HepG2 (cell line): ENCODE measurements at regions not wholly inside any gene's neighbourhood (a gene's known extent, or its start where the extent isn't known, plus 50 kb on each side); places are given as distances from the start of the nearest gene placed in this dataset.
"Not testable (repeated sequence)": the region's sequence is repeated elsewhere in the genome, so short reads cannot be mapped to it uniquely, and the experiment has no call there.

Experiments used
- ATF7 ChIP-seq, 2 experiments: fragments of 450-650 bp in 1 of 2; sonication (generic) in 1 of 2; formaldehyde crosslinking in 1 of 2; IDR thresholded peaks; 2 replicates each; pipeline versions ENCODE4 v1.4.0 to v1.6.1; 2016 to 2020; ENCODE audit warnings: antibody characterized with exemption in 1 of 2, mild to moderate bottlenecking in 1 of 2, missing genetic modification reagents in 1 of 2
- EZH2 ChIP-seq: conservative IDR thresholded peaks from 2 replicates; pipeline ENCODE4 v1.6.1; 2012; ENCODE audit warnings: mild to moderate bottlenecking, low read depth, low read length, moderate library complexity
- FOSL1 ChIP-seq: sonication (generic); formaldehyde crosslinking; IDR thresholded peaks from 2 replicates; pipeline ENCODE4 v1.9.0; 2021; ENCODE audit warnings: missing genetic modification reagents, borderline replicate concordance
- JDP2 ChIP-seq: sonication (generic); formaldehyde crosslinking; IDR thresholded peaks from 2 replicates; pipeline ENCODE4 v1.8.1; 2022; ENCODE audit warnings: missing genetic modification reagents, borderline replicate concordance
- TBL1XR1 ChIP-seq: fragments of 150-350 bp; IDR thresholded peaks from 2 replicates; pipeline ENCODE4 v1.6.1; 2014; ENCODE audit warnings: borderline replicate concordance, low read length; ENCODE audit not compliant: partially characterized antibody

- TF ChIP-seq EZH2; FOSL1; ATF7 (IDR thresholded peaks at IDR 0.05); ATF7 (CRISPR knock-in tag; IDR thresholded peaks at IDR 0.05); TBL1XR1; JDP2 (CRISPR knock-in tag): not testable (repeated sequence)
These were observed 416.5 kb upstream of the NPAP1 start for GRCh38 chr15:24259106-24259505.
